UCSD-AML1 (cell line): ENCODE measurements at regions not wholly inside any gene's neighbourhood (a gene's known extent, or its start where the extent isn't known, plus 50 kb on each side); places are given as distances from the start of the nearest gene placed in this dataset.
"Not testable (repeated sequence)": the region's sequence is repeated elsewhere in the genome, so short reads cannot be mapped to it uniquely, and the experiment has no call there.

Experiments
- DNase-seq: peaks from one replicate; lab custom pipeline; 2025; ENCODE audit not compliant: unreplicated experiment; lab: John Stamatoyannopoulos, UW

- no peak for DNase-seq
These were observed 152.1 kb downstream of the UQCRFS1 start for GRCh38 chr19:29060813-29061364.

- no peak for DNase-seq
These were observed 156.4 kb downstream of the UQCRFS1 start for GRCh38 chr19:29056535-29056934.

GRCh38 chr19:29054886-29055675 is 157.9 kb downstream of the UQCRFS1 start:
- no peak for DNase-seq

GRCh38 chr19:29048873-29049272 is 164.1 kb downstream of the UQCRFS1 start:
- no peak for DNase-seq

GRCh38 chr19:29045679-29046254 is 167.2 kb downstream of the UQCRFS1 start:
- DNase-seq, result no peak

- no peak for DNase-seq
These were observed 168.9 kb downstream of the UQCRFS1 start for GRCh38 chr19:29044037-29044436.

GRCh38 chr19:29042450-29042849 is 170.5 kb downstream of the UQCRFS1 start:
- no peak for DNase-seq

GRCh38 chr19:29040951-29041350 is 172.0 kb downstream of the UQCRFS1 start:
- DNase-seq, result no peak

- no peak for DNase-seq
These were observed 172.7 kb downstream of the UQCRFS1 start for GRCh38 chr19:29040292-29040691.

- DNase-seq, result not testable (repeated sequence)
These were observed 173.9 kb downstream of the UQCRFS1 start for GRCh38 chr19:29039036-29039435.

- no peak for DNase-seq
These were observed 181.7 kb downstream of the UQCRFS1 start for GRCh38 chr19:29031216-29031615.

- no peak for DNase-seq
These were observed 183.5 kb downstream of the UQCRFS1 start for GRCh38 chr19:29029268-29029958.

- DNase-seq, result no peak
These were observed 190.4 kb downstream of the UQCRFS1 start for GRCh38 chr19:29022599-29022998.

GRCh38 chr19:29022165-29022564 is 190.8 kb downstream of the UQCRFS1 start:
- no peak for DNase-seq

GRCh38 chr19:29021232-29021916 is 191.6 kb downstream of the UQCRFS1 start:
- no peak for DNase-seq

GRCh38 chr19:29019403-29019802 is 193.5 kb downstream of the UQCRFS1 start:
- no peak for DNase-seq

- no peak for DNase-seq
These were observed 194.4 kb downstream of the UQCRFS1 start for GRCh38 chr19:29018542-29018941.

GRCh38 chr19:29017788-29018187 is 195.2 kb downstream of the UQCRFS1 start:
- no peak for DNase-seq

- no peak for DNase-seq
These were observed 195.8 kb downstream of the UQCRFS1 start for GRCh38 chr19:29016926-29017760.

GRCh38 chr19:29016353-29016752 is 196.6 kb downstream of the UQCRFS1 start:
- no peak for DNase-seq
